Body of pancreas (tissue), 4 donors: ENCODE measurements at regions not wholly inside any gene's neighbourhood (a gene's known extent, or its start where the extent isn't known, plus 50 kb on each side); places are given as distances from the start of the nearest gene placed in this dataset.

Source experiments
- POLR2A ChIP-seq, 3 donors: fragments of 450-650 bp; IDR thresholded peaks; one replicate each; pipeline ENCODE4 v1.6.1; 2016; ENCODE audit warnings: antibody characterized with exemption in 3 of 3, mild to moderate bottlenecking in 2 of 3
- TF ChIP-seq, protein P1 (sequence below), 7 experiments: fragments of 450-650 bp in 4 of 7; fragments of 200-600 bp in 3 of 7; sonication (generic) in 3 of 7; IDR thresholded peaks; one replicate each; pipeline ENCODE4 v1.5.1; 2016 to 2019; ENCODE audit warnings: antibody characterized with exemption in 7 of 7

DNA sequence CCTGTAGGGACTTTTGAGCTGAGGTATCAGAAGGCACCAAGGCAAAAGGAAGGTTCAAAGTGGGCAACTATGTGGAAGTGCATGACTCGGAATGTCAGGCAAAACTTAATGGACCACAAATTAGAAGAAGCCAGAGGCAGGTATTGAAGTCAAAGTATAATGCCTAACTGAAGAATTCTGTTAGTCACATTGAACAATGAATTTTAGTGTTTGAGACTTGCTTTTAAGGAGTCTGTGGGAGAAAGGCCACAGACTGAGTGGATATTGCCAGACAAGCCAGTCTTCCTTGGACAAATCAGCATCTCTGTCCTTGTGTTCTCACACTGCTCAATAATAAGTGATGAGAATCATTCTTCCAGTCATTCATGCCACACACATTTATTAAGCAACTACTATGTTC, 498.9 kb downstream of the STK39 start:
- TF ChIP-seq, protein P1, sequence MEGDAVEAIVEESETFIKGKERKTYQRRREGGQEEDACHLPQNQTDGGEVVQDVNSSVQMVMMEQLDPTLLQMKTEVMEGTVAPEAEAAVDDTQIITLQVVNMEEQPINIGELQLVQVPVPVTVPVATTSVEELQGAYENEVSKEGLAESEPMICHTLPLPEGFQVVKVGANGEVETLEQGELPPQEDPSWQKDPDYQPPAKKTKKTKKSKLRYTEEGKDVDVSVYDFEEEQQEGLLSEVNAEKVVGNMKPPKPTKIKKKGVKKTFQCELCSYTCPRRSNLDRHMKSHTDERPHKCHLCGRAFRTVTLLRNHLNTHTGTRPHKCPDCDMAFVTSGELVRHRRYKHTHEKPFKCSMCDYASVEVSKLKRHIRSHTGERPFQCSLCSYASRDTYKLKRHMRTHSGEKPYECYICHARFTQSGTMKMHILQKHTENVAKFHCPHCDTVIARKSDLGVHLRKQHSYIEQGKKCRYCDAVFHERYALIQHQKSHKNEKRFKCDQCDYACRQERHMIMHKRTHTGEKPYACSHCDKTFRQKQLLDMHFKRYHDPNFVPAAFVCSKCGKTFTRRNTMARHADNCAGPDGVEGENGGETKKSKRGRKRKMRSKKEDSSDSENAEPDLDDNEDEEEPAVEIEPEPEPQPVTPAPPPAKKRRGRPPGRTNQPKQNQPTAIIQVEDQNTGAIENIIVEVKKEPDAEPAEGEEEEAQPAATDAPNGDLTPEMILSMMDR (IDR thresholded peaks at IDR 0.05) = no peak
- TF ChIP-seq POLR2A (IDR thresholded peaks at IDR 0.05) = no peak
